B cell (primary cell): ENCODE measurements at regions not wholly inside any gene's neighbourhood (a gene's known extent, or its start where the extent isn't known, plus 50 kb on each side); places are given as distances from the start of the nearest gene placed in this dataset.

ENCODE experiments used
- ATAC-seq: fragments of 200-7000 bp; cut with Tn5 transposase; one replicate; pipeline ENCODE4 v1.10.0; 2021; ENCODE audit warnings: low read depth, mild to moderate bottlenecking, moderate number of reproducible peaks, moderate library complexity
- CTCF ChIA-PET: fragments of 350-600 bp; sonication (Branson Sonifier 250); formaldehyde crosslinking; loops from one replicate; lab custom pipeline; 2021; ENCODE audit warnings: antibody characterized with exemption, inconsistent platforms; lab: Charles Lee
- POLR2A ChIA-PET: fragments of 350-600 bp; sonication (Branson Sonifier 250); formaldehyde crosslinking; loops from one replicate; lab custom pipeline; 2021; ENCODE audit warnings: antibody characterized with exemption; lab: Charles Lee
- DNase-seq: peaks from one replicate; pipeline ENCODE4 v3.0.0; 2013
- H2AFZ ChIP-seq: 2 replicates; pipeline ENCODE4 v1.6.1; 2012; ENCODE audit warnings: mild to moderate bottlenecking, low read depth, low read length; ENCODE audit not compliant: insufficient read depth, poor library complexity, severe bottlenecking
- H3K27ac ChIP-seq, 2 donors: 1 replicate in 1 of 2; 2 replicates in 1 of 2; pipeline ENCODE4 v1.5.1; 2012 to 2013; ENCODE audit warnings: low read length in 2 of 2, mild to moderate bottlenecking in 2 of 2, moderate library complexity in 1 of 2
- H3K27me3 ChIP-seq, 4 experiments: fragments of 200-600 bp in 1 of 4; sonication (generic) in 1 of 4; replicated peaks in 1 of 4; 1 replicate in 2 of 4; 2 replicates in 2 of 4; pipeline versions ENCODE4 v1.6.1 to v1.7.0; 2013 to 2016; ENCODE audit warnings: low read length in 3 of 4, mild to moderate bottlenecking in 2 of 4, mixed read lengths in 1 of 4, moderate library complexity in 1 of 4; ENCODE audit not compliant: insufficient read depth in 4 of 4, control insufficient read depth in 3 of 4; ENCODE audit errors: control extremely low read depth in 1 of 4
- H3K36me3 ChIP-seq, 2 experiments: replicated peaks in 1 of 2; 1 replicate in 1 of 2; 2 replicates in 1 of 2; pipeline versions ENCODE4 v1.6.1 to v1.7.1; 2013; ENCODE audit warnings: low read length in 1 of 2; ENCODE audit not compliant: insufficient read depth in 2 of 2, control insufficient read depth in 1 of 2; ENCODE audit errors: control extremely low read depth in 1 of 2, extremely low read depth in 1 of 2
- H3K4me1 ChIP-seq, 2 donors: fragments of 200-600 bp in 1 of 2; sonication (generic) in 1 of 2; 1 replicate in 1 of 2; 2 replicates in 1 of 2; pipeline versions ENCODE4 v1.5.1 to v1.6.1; 2013 to 2017; ENCODE audit warnings: low read length in 2 of 2; ENCODE audit not compliant: control insufficient read depth in 2 of 2, insufficient read depth in 2 of 2
- H3K4me2 ChIP-seq: replicated peaks from 2 replicates; pipeline ENCODE3; 2012; ENCODE audit warnings: mild to moderate bottlenecking, low read depth, low read length; ENCODE audit not compliant: poor library complexity, severe bottlenecking
- H3K4me3 ChIP-seq, 5 experiments: fragments of 200-600 bp in 1 of 5; sonication (generic) in 1 of 5; 1 replicate in 3 of 5; 2 replicates in 2 of 5; pipeline versions ENCODE4 v1.5.1 to v1.7.0; 2011 to 2016; ENCODE audit warnings: low read length in 4 of 5, mild to moderate bottlenecking in 4 of 5, low read depth in 2 of 5, control low read depth in 1 of 5, moderate library complexity in 1 of 5; ENCODE audit not compliant: insufficient read depth in 1 of 5; ENCODE audit errors: control extremely low read depth in 1 of 5, extremely low read depth in 1 of 5
- H3K79me2 ChIP-seq: fragments of 200-600 bp; sonication (generic); one replicate; pipeline ENCODE4 v1.6.0; 2016; ENCODE audit warnings: low read length; ENCODE audit not compliant: control insufficient read depth, insufficient read depth
- H3K9ac ChIP-seq: fragments of 200-600 bp; sonication (generic); 2 replicates; pipeline ENCODE4 v1.6.1; 2017; ENCODE audit warnings: mild to moderate bottlenecking, low read length, moderate library complexity
- H3K9me3 ChIP-seq, 3 donors: one replicate each; pipeline versions ENCODE4 v1.6.1 to v1.7.1; 2013; ENCODE audit warnings: low read length in 2 of 3; ENCODE audit not compliant: control insufficient read depth in 2 of 3, insufficient read depth in 1 of 3; ENCODE audit errors: control extremely low read depth in 1 of 3
- H4K20me1 ChIP-seq: 2 replicates; pipeline ENCODE4 v1.6.0; 2012; ENCODE audit warnings: mild to moderate bottlenecking, low read length; ENCODE audit not compliant: insufficient read depth, control insufficient read depth, poor library complexity, severe bottlenecking
- H3K27ac Mint-ChIP-seq: one replicate; pipeline ENCODE4 v1.8.0; 2021; ENCODE audit warnings: mixed read lengths
- H3K27me3 Mint-ChIP-seq: one replicate; pipeline ENCODE4 v1.8.0; 2021; ENCODE audit warnings: mixed read lengths
- H3K4me1 Mint-ChIP-seq: one replicate; pipeline ENCODE4 v1.8.0; 2021; ENCODE audit warnings: mixed read lengths
- H3K4me3 Mint-ChIP-seq: one replicate; pipeline ENCODE4 v1.8.0; 2021; ENCODE audit warnings: mixed read lengths
- H3K9me3 Mint-ChIP-seq: one replicate; pipeline ENCODE4 v1.8.0; 2022; ENCODE audit warnings: mixed read lengths; ENCODE audit not compliant: insufficient read depth
- CTCF ChIP-seq: fragments of 200-600 bp; IDR thresholded peaks from one replicate; pipeline ENCODE4 v1.8.0; 2022; ENCODE audit warnings: antibody characterized with exemption, mild to moderate bottlenecking
- EZH2 ChIP-seq: IDR thresholded peaks from 2 replicates; pipeline ENCODE4 v1.6.1; 2012; ENCODE audit warnings: borderline replicate concordance, low read depth, mild to moderate bottlenecking, moderate library complexity, low read length; ENCODE audit not compliant: insufficient read depth, poor library complexity, severe bottlenecking
- WGBS: methylation state at CpG from one replicate; pipeline ENCODE4 v1.1.5; 2013; ENCODE audit warnings: missing lambda C conversion rate; ENCODE audit not compliant: insufficient coverage; 5-methylcytosine and 5-hydroxymethylcytosine counted together
- intact Hi-C: fragments of 100-400 bp; cut with micrococcal nuclease; formaldehyde crosslinking; loops from one replicate; pipeline ENCODE4 v1.10.0; 2022

- H3K9me3 ChIP-seq, result no peaks in the 10 kb centered on the region
- no peaks in the 10 kb centered on the region for H3K36me3 ChIP-seq
- ChIA-PET POLR2A (no interaction called here), CTCF (no interaction called here)
- H3K27me3 ChIP-seq, result no peaks in the 10 kb centered on the region
- no peak overlapping the region for H3K4me2 ChIP-seq
- H3K4me1 ChIP-seq, result no peaks in the 10 kb centered on the region
- DNase-seq (no peak), ATAC-seq (no peak)
- no peaks in the 10 kb centered on the region for H3K79me2 ChIP-seq
- no peak overlapping the region for H3K4me3 ChIP-seq
- no peak overlapping the region for H3K9ac ChIP-seq
- H3K9me3 Mint-ChIP-seq, result no peaks in the 10 kb centered on the region
- no peaks in the 10 kb centered on the region for H4K20me1 ChIP-seq
- WGBS, result no CpG with 5 or more reads among the region's 2 CpGs
- H3K4me1 Mint-ChIP-seq, result no peaks in the 10 kb centered on the region
- intact Hi-C loops, result no loop called here
- H3K27ac Mint-ChIP-seq, result no peak overlapping the region
- no peak overlapping the region for H3K4me3 Mint-ChIP-seq
- no peaks in the 10 kb centered on the region for H3K27me3 Mint-ChIP-seq
- no peak overlapping the region for H3K27ac ChIP-seq
- no peak overlapping the region for H2AFZ ChIP-seq
- TF ChIP-seq EZH2, result no peak
- TF ChIP-seq CTCF, result no peak
These were observed 881.0 kb upstream of the TENM4 start for GRCh38 chr11:80321786-80322185.

- no peak overlapping the region for H3K4me3 Mint-ChIP-seq
- Histone ChIP-seq H3K9ac (no peak overlapping the region), H4K20me1 (no peaks in the 10 kb centered on the region), H2AFZ (no peak overlapping the region), H3K4me3 (no peak overlapping the region), H3K9me3 (no peaks in the 10 kb centered on the region), H3K4me1 (no peaks in the 10 kb centered on the region), H3K36me3 (no peaks in the 10 kb centered on the region), H3K4me2 (no peak overlapping the region), H3K79me2 (no peaks in the 10 kb centered on the region), H3K27ac (no peak overlapping the region), H3K27me3 (no peaks in the 10 kb centered on the region)
- H3K27ac Mint-ChIP-seq, result no peak overlapping the region
- H3K9me3 Mint-ChIP-seq, result no peaks in the 10 kb centered on the region
- intact Hi-C loops, result no loop called here
- no peak for ATAC-seq
- ChIA-PET POLR2A (no interaction called here), CTCF (no interaction called here)
- no peaks in the 10 kb centered on the region for H3K4me1 Mint-ChIP-seq
- DNase-seq, result no peak
- H3K27me3 Mint-ChIP-seq, result no peaks in the 10 kb centered on the region
- TF ChIP-seq EZH2, result no peak
- TF ChIP-seq CTCF, result no peak
- 87% methylated on average over 3 of the region's 4 CpGs for WGBS
These were observed 879.9 kb upstream of the TENM4 start for GRCh38 chr11:80320765-80321164.
